RWPE2 (cell line): ENCODE measurements at regions not wholly inside any gene's neighbourhood (a gene's known extent, or its start where the extent isn't known, plus 50 kb on each side); places are given as distances from the start of the nearest gene placed in this dataset.

Experiments used
- ATAC-seq: fragments of 200-7000 bp; cut with Tn5 transposase; 3 replicates; pipeline ENCODE4 v1.9.1; 2021; ENCODE audit warnings: low read depth
- DNase-seq: peaks from one replicate; pipeline ENCODE4 v3.0.0-alpha.2; 2020; ENCODE audit warnings: low spot score
- H3K27ac ChIP-seq: fragments of 450-650 bp; 2 replicates; pipeline ENCODE4 v1.5.1; 2017; ENCODE audit warnings: mild to moderate bottlenecking; ENCODE audit not compliant: poor library complexity, severe bottlenecking
- H3K27me3 ChIP-seq: fragments of 250-450 bp; sonication (Bioruptor Pico); 2 replicates; pipeline ENCODE4 v1.5.1; 2021; ENCODE audit warnings: mild to moderate bottlenecking, moderate library complexity; ENCODE audit not compliant: insufficient read depth, poor library complexity, severe bottlenecking
- H3K36me3 ChIP-seq: fragments of 250-450 bp; sonication (Bioruptor Pico); 2 replicates; pipeline ENCODE4 v1.5.1; 2020; ENCODE audit warnings: low read depth, mild to moderate bottlenecking, moderate library complexity
- H3K4me1 ChIP-seq: fragments of 250-450 bp; sonication (Bioruptor Pico); 2 replicates; pipeline ENCODE4 v1.5.1; 2021; ENCODE audit warnings: mild to moderate bottlenecking, moderate library complexity; ENCODE audit not compliant: insufficient read depth, poor library complexity, severe bottlenecking
- H3K4me3 ChIP-seq: fragments of 250-450 bp; sonication (Bioruptor Pico); 2 replicates; pipeline ENCODE4 v1.5.1; 2021; ENCODE audit warnings: mild to moderate bottlenecking, moderate library complexity; ENCODE audit not compliant: severe bottlenecking
- H3K9me3 ChIP-seq: fragments of 250-450 bp; sonication (Bioruptor Pico); 2 replicates; pipeline ENCODE4 v1.5.1; 2021; ENCODE audit warnings: mild to moderate bottlenecking, moderate library complexity; ENCODE audit not compliant: severe bottlenecking
- CTCF ChIP-seq: fragments of 450-650 bp; IDR thresholded peaks from one replicate; pipeline ENCODE4 v1.5.1; 2017; ENCODE audit warnings: mild to moderate bottlenecking, moderate library complexity; ENCODE audit not compliant: poor library complexity, severe bottlenecking

GRCh38 chr5:38191693-38192092 is 66.7 kb upstream of the EGFLAM start:
- Histone ChIP-seq H3K36me3 (no peaks in the 10 kb centered on the region), H3K4me1 (no peaks in the 10 kb centered on the region), H3K27ac (no peak overlapping the region), H3K27me3 (peaks cover 41% of the 10 kb centered on the region), H3K9me3 (no peaks in the 10 kb centered on the region), H3K4me3 (no peak overlapping the region)
- DNase-seq: no peak
- no peak for ATAC-seq
- no peak for TF ChIP-seq CTCF

DNA sequence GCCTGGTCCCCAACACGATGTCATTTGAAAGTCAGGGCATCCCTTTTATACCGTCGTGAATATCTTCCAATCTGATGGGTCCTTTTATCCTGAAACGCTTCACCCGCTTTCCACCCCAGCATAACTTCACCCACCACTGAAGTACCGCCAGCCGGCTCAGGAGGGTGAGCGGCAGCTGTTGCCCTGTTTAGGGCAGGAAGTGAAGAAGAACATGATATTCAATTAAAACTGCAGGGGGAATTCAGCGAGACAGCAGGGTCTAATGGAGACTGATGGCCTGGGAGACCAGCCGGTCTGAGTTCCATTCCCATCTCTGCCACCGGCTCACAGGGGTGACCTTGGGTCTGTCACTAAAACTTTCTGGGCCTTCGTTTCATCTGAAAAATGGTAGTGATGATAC is 68.2 kb upstream of the EGFLAM start:
- no peaks in the 10 kb centered on the region for H3K9me3 ChIP-seq
- H3K36me3 ChIP-seq: no peaks in the 10 kb centered on the region
- H3K27me3 ChIP-seq: peaks cover 35% of the 10 kb centered on the region
- no peak overlapping the region for H3K27ac ChIP-seq
- TF ChIP-seq CTCF: no peak
- no peak for DNase-seq
- ATAC-seq: no peak
- H3K4me1 ChIP-seq: no peaks in the 10 kb centered on the region
- H3K4me3 ChIP-seq: no peak overlapping the region

GRCh38 chr5:38189081-38189504 is 69.3 kb upstream of the EGFLAM start:
- Histone ChIP-seq H3K27ac (no peak overlapping the region), H3K36me3 (no peaks in the 10 kb centered on the region), H3K27me3 (peaks cover 27% of the 10 kb centered on the region), H3K9me3 (no peaks in the 10 kb centered on the region), H3K4me3 (no peak overlapping the region), H3K4me1 (no peaks in the 10 kb centered on the region)
- no peak for ATAC-seq
- no peak for TF ChIP-seq CTCF
- no peak for DNase-seq

- no peaks in the 10 kb centered on the region for H3K36me3 ChIP-seq
- ATAC-seq (no peak; the same call in 2 of the 3 replicates), DNase-seq (no peak)
- H3K27me3 ChIP-seq: peaks cover 25% of the 10 kb centered on the region
- H3K9me3 ChIP-seq: no peaks in the 10 kb centered on the region
- TF ChIP-seq CTCF: no peak
- H3K4me3 ChIP-seq: no peak overlapping the region
- no peaks in the 10 kb centered on the region for H3K4me1 ChIP-seq
- H3K27ac ChIP-seq: no peak overlapping the region
Observed at GRCh38 chr5:38188591-38188990, 69.8 kb upstream of the EGFLAM start.

GRCh38 chr5:38187532-38187931 is 70.8 kb upstream of the EGFLAM start:
- H3K4me3 ChIP-seq: no peak overlapping the region
- no peak for DNase-seq
- no peak for TF ChIP-seq CTCF

More at GRCh38 chr5:38187532-38187931, 70.8 kb upstream of the EGFLAM start:
- no peak overlapping the region for H3K27ac ChIP-seq
- H3K4me1 ChIP-seq: no peaks in the 10 kb centered on the region
- H3K36me3 ChIP-seq: no peaks in the 10 kb centered on the region
- no peak for ATAC-seq
- peaks cover 23% of the 10 kb centered on the region for H3K27me3 ChIP-seq
- H3K9me3 ChIP-seq: no peaks in the 10 kb centered on the region
